Type B pancreatic cell (in vitro differentiated cells): ENCODE measurements at regions not wholly inside any gene's neighbourhood (a gene's known extent, or its start where the extent isn't known, plus 50 kb on each side); places are given as distances from the start of the nearest gene placed in this dataset.

Experiments used
- DNase-seq: peaks from one replicate; pipeline ENCODE4 v3.0.0; 2021; ENCODE audit warnings: mixed read lengths; ENCODE audit not compliant: unreplicated experiment; ENCODE audit errors: extremely low spot score
- H3K27ac Mint-ChIP-seq: 2 replicates; pipeline ENCODE4 v1.8.0; 2021; ENCODE audit warnings: mild to moderate bottlenecking, mixed read lengths
- H3K27me3 Mint-ChIP-seq: 2 replicates; pipeline ENCODE4 v1.8.0; 2021; ENCODE audit warnings: mixed read lengths
- H3K36me3 Mint-ChIP-seq: 2 replicates; pipeline ENCODE4 v1.8.0; 2021; ENCODE audit warnings: mixed read lengths
- H3K4me1 Mint-ChIP-seq: one replicate; pipeline ENCODE4 v1.8.0; 2021; ENCODE audit warnings: mixed read lengths; ENCODE audit not compliant: unreplicated experiment
- H3K4me3 Mint-ChIP-seq: 2 replicates; pipeline ENCODE4 v1.8.0; 2021; ENCODE audit warnings: mild to moderate bottlenecking, mixed read lengths
- H3K9me3 Mint-ChIP-seq: 2 replicates; pipeline ENCODE4 v1.8.0; 2021; ENCODE audit warnings: mixed read lengths
- CTCF ChIP-seq: fragments of 200-600 bp; sonication (generic); conservative IDR thresholded peaks from 2 replicates; pipeline ENCODE4 v1.5.0; 2021; ENCODE audit warnings: antibody characterized with exemption, mild to moderate bottlenecking

- peaks cover 15% of the 10 kb centered on the region for H3K27me3 Mint-ChIP-seq
- no peaks in the 10 kb centered on the region for H3K4me1 Mint-ChIP-seq
- H3K4me3 Mint-ChIP-seq, result no peak overlapping the region
- H3K27ac Mint-ChIP-seq, result no peak overlapping the region
- no peaks in the 10 kb centered on the region for H3K9me3 Mint-ChIP-seq
- no peak for DNase-seq
- no peaks in the 10 kb centered on the region for H3K36me3 Mint-ChIP-seq
- TF ChIP-seq CTCF, result no peak
Observed at GRCh38 chr3:28835751-28836150, 445.1 kb upstream of the RBMS3 start.

GRCh38 chr3:28836199-28836598, 444.7 kb upstream of the RBMS3 start:
- Mint-ChIP-seq H3K27me3 (peaks cover 15% of the 10 kb centered on the region), H3K4me3 (no peak overlapping the region), H3K27ac (no peak overlapping the region), H3K9me3 (no peaks in the 10 kb centered on the region), H3K36me3 (no peaks in the 10 kb centered on the region), H3K4me1 (no peaks in the 10 kb centered on the region)
- no peak for DNase-seq
- TF ChIP-seq CTCF, result no peak

- no peaks in the 10 kb centered on the region for H3K4me1 Mint-ChIP-seq
- DNase-seq, result no peak
- no peaks in the 10 kb centered on the region for H3K9me3 Mint-ChIP-seq
- H3K27ac Mint-ChIP-seq, result no peak overlapping the region
- no peak for TF ChIP-seq CTCF
- H3K36me3 Mint-ChIP-seq, result no peaks in the 10 kb centered on the region
- H3K27me3 Mint-ChIP-seq, result peaks cover 7% of the 10 kb centered on the region
- H3K4me3 Mint-ChIP-seq, result no peak overlapping the region
Observed at GRCh38 chr3:28840976-28841376, 439.9 kb upstream of the RBMS3 start.

GRCh38 chr3:28841441-28841840, 439.4 kb upstream of the RBMS3 start:
- peaks cover 3% of the 10 kb centered on the region for H3K27me3 Mint-ChIP-seq

GRCh38 chr3:28844298-28845005, 436.4 kb upstream of the RBMS3 start:
- no peaks in the 10 kb centered on the region for H3K36me3 Mint-ChIP-seq
- peaks cover 6% of the 10 kb centered on the region for H3K27me3 Mint-ChIP-seq
- no peak for DNase-seq
- no peaks in the 10 kb centered on the region for H3K9me3 Mint-ChIP-seq
- H3K4me1 Mint-ChIP-seq, result peaks cover 6% of the 10 kb centered on the region
- TF ChIP-seq CTCF, result no peak
- H3K4me3 Mint-ChIP-seq, result no peak overlapping the region
- no peak overlapping the region for H3K27ac Mint-ChIP-seq

More at GRCh38 chr3:28841441-28841840, 439.4 kb upstream of the RBMS3 start:
- H3K27ac Mint-ChIP-seq, result no peak overlapping the region
- TF ChIP-seq CTCF, result no peak
- H3K4me3 Mint-ChIP-seq, result no peak overlapping the region
- H3K4me1 Mint-ChIP-seq, result no peaks in the 10 kb centered on the region
- H3K9me3 Mint-ChIP-seq, result no peaks in the 10 kb centered on the region
- DNase-seq, result no peak
- no peaks in the 10 kb centered on the region for H3K36me3 Mint-ChIP-seq

- H3K27ac Mint-ChIP-seq, result no peak overlapping the region
- no peaks in the 10 kb centered on the region for H3K36me3 Mint-ChIP-seq
- DNase-seq, result no peak
- H3K27me3 Mint-ChIP-seq, result peaks cover 6% of the 10 kb centered on the region
- no peaks in the 10 kb centered on the region for H3K9me3 Mint-ChIP-seq
- H3K4me3 Mint-ChIP-seq, result no peak overlapping the region
- TF ChIP-seq CTCF, result no peak
- peaks cover 6% of the 10 kb centered on the region for H3K4me1 Mint-ChIP-seq
Observed at GRCh38 chr3:28845006-28845324, 435.9 kb upstream of the RBMS3 start.
